ENCODE measurements at regions not wholly inside any gene's neighbourhood (a gene's known extent, or its start where the extent isn't known, plus 50 kb on each side); places are given as distances from the start of the nearest gene placed in this dataset.

DNA sequence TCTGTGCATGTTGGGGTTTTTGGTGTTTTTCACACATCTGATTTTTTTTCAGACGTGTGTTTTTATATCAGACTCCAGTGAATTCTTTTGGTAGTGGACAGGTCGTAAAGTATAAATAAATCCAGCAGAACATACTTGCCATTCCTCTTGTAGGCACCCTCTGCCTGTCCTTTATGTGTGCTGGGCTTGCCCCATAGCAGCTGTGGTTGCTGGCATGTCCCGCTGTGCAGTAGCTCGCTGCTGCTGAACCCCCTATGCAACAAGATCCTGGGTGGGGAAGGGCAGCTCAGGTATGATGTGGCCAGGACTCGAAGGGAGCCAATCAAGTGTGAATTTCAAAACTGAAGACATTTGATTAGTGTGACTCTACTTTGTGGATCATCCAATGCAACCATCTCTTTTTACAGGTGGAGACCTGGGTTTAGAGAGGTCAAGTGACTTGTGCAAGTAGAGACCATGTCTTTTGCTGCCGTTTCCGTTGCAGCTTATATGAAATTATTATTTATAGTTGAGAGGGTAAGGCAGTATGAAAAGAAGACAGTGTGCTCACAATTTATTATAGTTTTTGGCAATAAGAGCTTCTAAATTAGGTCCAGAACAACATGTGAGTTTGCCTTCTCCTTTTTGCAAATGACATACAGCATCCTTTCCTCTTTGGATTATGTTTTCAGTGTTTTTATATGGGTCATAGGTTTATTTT, 350.8 kb upstream of the C2CD4B start:
- TF ChIP-seq CTCF (optimal IDR thresholded peaks at IDR 0.05 in 1 of 3, IDR thresholded peaks at IDR 0.05 in 1 of 3, conservative IDR thresholded peaks at IDR 0.05 in 1 of 3; ENCODE audit: extremely low read depth in 1 of 3, insufficient read depth in 2 of 3, low read length in 3 of 3) (no peak), EZH2 (IDR thresholded peaks at IDR 0.05; ENCODE audit: low read length) (no peak)

Measured in keratinocyte (primary cell).